ENCODE measurements at regions not wholly inside any gene's neighbourhood (a gene's known extent, or its start where the extent isn't known, plus 50 kb on each side); places are given as distances from the start of the nearest gene placed in this dataset.

- TF ChIP-seq EP300 (IDR thresholded peaks at IDR 0.05; ENCODE audit: borderline replicate concordance in 1 of 2, control insufficient read depth in 1 of 2, low read depth in 2 of 2, low read length in 2 of 2): peak; percentile 32 to 52; a peak in 2 of 4 replicates
Observed at GRCh38 chr2:34677119-34677531, 1078.0 kb upstream of the FAM98A start (continued).

- no peak for ATAC-seq
- no peak for FAIRE-seq
- Histone ChIP-seq H3K36me3 (ENCODE audit: control insufficient read depth in 2 of 2, insufficient read depth in 2 of 2, low read length in 1 of 2) (no peaks in the 10 kb centered on the region), H3K27me3 (replicated peaks in 1 of 2; ENCODE audit: control insufficient read depth in 2 of 2, insufficient read depth in 2 of 2, low read length in 1 of 2) (no peaks in the 10 kb centered on the region), H3K4me1 (ENCODE audit: control insufficient read depth, insufficient read depth, low read length) (no peaks in the 10 kb centered on the region), H3K27ac (ENCODE audit: control insufficient read depth, insufficient read depth) (no peak overlapping the region), H3K9me3 (replicated peaks; ENCODE audit: control insufficient read depth, insufficient read depth, low read length) (no peaks in the 10 kb centered on the region), H4K20me1 (ENCODE audit: control insufficient read depth, insufficient read depth) (no peaks in the 10 kb centered on the region), H3K79me2 (ENCODE audit: control insufficient read depth, insufficient read depth, low read length) (no peaks in the 10 kb centered on the region), H2AFZ (ENCODE audit: control insufficient read depth, low read depth, low read length) (no peak overlapping the region), H3K9ac (ENCODE audit: control insufficient read depth, insufficient read depth, low read length) (no peak overlapping the region), H3K4me2 (ENCODE audit: control insufficient read depth, insufficient read depth) (no peak overlapping the region), H3K4me3 (no peak overlapping the region)
- WGBS (ENCODE audit: insufficient coverage, insufficient replicate concordance, low lambda C conversion rate, missing lambda C conversion rate): 55% methylated on average over 3 of the region's 3 CpGs
- intact Hi-C loops (cut with micrococcal nuclease; ENCODE audit: unreplicated experiment) (no loop called here), in situ Hi-C loops (cut with MboI) (no loop called here)
- ChIA-PET CTCF (no interaction called here), RAD21 (ENCODE audit: unreplicated experiment) (no interaction called here), SMC1A (ENCODE audit: uncharacterized antibody, unreplicated experiment) (no interaction called here), POLR2A (interaction anchor here (1.3 kb wide), 1 partner anchor 22 kb away, joined by 3 read pairs; no protein-coding TSS in a partner anchor)
- BruUV-seq (replicated peaks): no TSS peak
- no peak for DNase-seq (ENCODE audit: low read depth, low spot score)
- TF ChIP-seq SIN3A (IDR thresholded peaks at IDR 0.05; ENCODE audit: low read depth, low read length) (no peak), BCL11A (IDR thresholded peaks at IDR 0.05; ENCODE audit: low read depth, low read length) (no peak), ZBED1 (IDR thresholded peaks at IDR 0.05; ENCODE audit: borderline replicate concordance) (no peak), TCF3 (IDR thresholded peaks at IDR 0.05; ENCODE audit: borderline replicate concordance, insufficient read depth, low read depth, low read length) (no peak), NBN (IDR thresholded peaks at IDR 0.05) (no peak), TCF7 (IDR thresholded peaks at IDR 0.05; ENCODE audit: borderline replicate concordance) (no peak), RB1 (IDR thresholded peaks at IDR 0.05; ENCODE audit: borderline replicate concordance) (no peak), HDAC2 (IDR thresholded peaks at IDR 0.05) (no peak), PAX5 (IDR thresholded peaks at IDR 0.05; ENCODE audit: borderline replicate concordance, low read depth, low read length) (no peak), NR2C2 (IDR thresholded peaks at IDR 0.05; ENCODE audit: borderline replicate concordance, control insufficient read depth, insufficient read length, low read depth) (no peak), POLR2AphosphoS2 (IDR thresholded peaks at IDR 0.05; ENCODE audit: low read depth, low read length) (no peak), FOS (IDR thresholded peaks at IDR 0.05; ENCODE audit: borderline replicate concordance, extremely low read depth, insufficient read length) (no peak), FOXK2 (IDR thresholded peaks at IDR 0.05) (no peak), MTA3 (IDR thresholded peaks at IDR 0.05; ENCODE audit: borderline replicate concordance, low read length) (no peak), RAD21 (IDR thresholded peaks at IDR 0.05; ENCODE audit: insufficient read depth, low read depth, low read length) (no peak), REST (IDR thresholded peaks at IDR 0.05; ENCODE audit: low read depth, low read length) (no peak), TAF1 (IDR thresholded peaks at IDR 0.05; ENCODE audit: borderline replicate concordance, low read depth, low read length) (no peak)
Observed at GRCh38 chr2:34670482-34670881, 1071.4 kb upstream of the FAM98A start.

Data from GM12878 (cell line).